HG02763 (cell line): ENCODE measurements at regions not wholly inside any gene's neighbourhood (a gene's known extent, or its start where the extent isn't known, plus 50 kb on each side); places are given as distances from the start of the nearest gene placed in this dataset.
"Not testable (repeated sequence)": the region's sequence is repeated elsewhere in the genome, so short reads cannot be mapped to it uniquely, and the experiment has no call there.

Source experiments
- ATAC-seq: cut with Tn5 transposase; IDR thresholded peaks from one replicate; pipeline ENCODE4 v1.9.1; 2021; ENCODE audit warnings: mild to moderate bottlenecking, moderate library complexity; ENCODE audit not compliant: unreplicated experiment

DNA sequence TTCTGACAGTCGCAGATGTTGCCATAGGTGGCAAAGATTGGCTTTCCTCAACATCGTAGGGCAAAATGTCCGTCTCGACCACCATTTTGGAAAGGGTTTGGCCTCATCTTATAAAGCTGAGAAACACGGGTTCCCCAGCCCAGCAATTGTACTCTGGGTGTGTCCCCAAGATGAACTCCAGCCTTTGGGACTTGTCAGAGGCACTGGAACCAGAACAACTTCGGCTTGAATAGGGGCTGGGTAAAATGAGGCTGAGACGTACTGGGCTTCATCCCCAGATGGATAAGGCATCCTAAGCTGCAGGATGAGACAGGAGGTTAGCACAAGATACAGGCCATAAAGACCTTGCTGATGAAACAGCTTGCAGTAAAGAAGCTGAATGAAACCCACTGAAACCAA lies 151.9 kb downstream of the CRLF2 start:
- ATAC-seq, result no peak

DNA sequence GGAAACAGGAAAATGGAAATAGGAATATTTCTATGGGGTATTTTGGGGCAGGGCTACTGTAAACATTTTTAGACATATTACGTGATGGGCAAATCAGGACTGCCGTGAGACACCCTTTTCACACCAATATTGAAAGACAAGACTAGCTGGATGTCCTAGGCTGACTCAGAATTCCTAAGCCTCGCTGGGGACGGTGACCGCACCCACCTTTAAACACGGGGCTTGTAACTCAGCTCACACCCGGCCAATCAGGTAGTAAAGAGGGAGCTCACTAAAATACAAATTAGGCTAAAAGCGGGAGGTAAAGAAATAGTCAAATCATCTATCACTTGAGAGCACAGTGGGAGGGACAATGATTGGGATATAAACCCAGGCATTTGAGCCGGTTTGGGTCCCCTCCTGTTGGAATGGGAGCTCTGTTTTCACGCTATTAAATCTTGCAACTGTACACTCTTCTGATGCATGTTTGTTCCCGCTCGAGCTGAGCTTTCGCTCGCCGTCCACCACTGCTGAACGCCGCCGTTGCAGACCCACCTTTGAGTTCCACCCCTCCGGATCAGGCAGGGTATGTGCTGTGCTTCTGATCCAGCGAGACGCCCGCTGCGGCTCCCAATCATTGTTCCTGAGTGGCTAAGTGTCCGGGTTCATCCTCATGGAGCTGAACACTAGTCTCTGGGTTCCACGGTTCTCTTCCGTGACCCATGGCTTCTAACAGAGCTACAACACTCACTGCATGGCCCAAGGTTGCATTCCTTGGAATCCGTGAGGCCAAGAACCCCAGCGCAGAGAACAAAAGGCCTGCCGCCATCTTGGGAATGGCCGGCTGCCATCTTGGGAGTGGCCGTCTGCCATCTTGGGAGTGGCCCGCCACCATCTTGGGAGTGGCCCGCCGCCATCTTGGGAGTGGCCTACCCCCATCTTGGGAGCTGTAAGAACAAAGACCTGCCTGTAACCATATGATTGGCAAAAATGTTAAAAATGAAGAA lies 152.6 kb downstream of the CRLF2 start:
- ATAC-seq, result no peak

GRCh38 chrX:1053600-1053999 lies 158.8 kb downstream of the CRLF2 start:
- ATAC-seq, result not testable (repeated sequence)

GRCh38 chrX:1053072-1053471 lies 159.4 kb downstream of the CRLF2 start:
- no peak for ATAC-seq

DNA sequence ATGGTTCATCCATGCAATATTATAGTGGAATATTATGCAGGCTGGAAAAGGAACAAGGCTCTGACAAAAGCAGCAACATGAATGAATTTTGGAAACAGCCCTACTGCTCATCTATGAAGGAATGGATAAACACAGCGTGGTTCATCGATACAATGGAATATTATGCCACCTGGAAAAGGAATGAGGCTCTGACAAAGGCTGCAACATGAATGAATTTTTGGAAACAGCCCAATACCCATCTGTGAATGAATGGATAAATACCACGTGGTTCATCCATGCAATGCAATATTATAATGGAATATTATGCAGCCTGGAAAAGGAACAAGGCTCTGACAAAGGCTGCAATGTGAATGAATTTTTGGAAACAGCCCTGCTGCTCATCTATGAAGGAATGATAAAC lies 160.4 kb downstream of the CRLF2 start:
- ATAC-seq, result no peak

DNA sequence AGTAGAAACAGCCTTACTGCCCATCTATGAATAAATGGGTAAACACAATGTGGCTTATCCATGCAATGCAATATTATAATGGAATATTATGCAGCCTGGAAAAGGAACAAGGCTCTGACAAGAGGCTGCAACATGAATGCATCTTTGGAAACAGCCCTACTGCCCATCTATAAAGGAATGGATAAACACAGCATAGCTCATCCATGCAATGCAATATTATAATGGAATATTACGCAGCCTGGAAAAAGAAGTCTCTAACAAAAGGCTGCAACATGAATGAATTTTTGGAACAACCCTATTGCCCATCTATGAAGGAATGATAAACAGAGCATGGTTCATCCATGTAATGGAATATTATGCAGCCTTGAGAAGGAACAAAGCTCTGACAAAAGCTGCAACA lies 161.0 kb downstream of the CRLF2 start:
- ATAC-seq, result no peak

- ATAC-seq, result no peak
These were observed 166.7 kb downstream of the CRLF2 start for GRCh38 chrX:1045680-1046314.

- ATAC-seq, result no peak
These were observed 171.4 kb downstream of the CRLF2 start for GRCh38 chrX:1041091-1041490.

- ATAC-seq, result not testable (repeated sequence)
These were observed 176.5 kb downstream of the CRLF2 start for GRCh38 chrX:1035931-1036330.

DNA sequence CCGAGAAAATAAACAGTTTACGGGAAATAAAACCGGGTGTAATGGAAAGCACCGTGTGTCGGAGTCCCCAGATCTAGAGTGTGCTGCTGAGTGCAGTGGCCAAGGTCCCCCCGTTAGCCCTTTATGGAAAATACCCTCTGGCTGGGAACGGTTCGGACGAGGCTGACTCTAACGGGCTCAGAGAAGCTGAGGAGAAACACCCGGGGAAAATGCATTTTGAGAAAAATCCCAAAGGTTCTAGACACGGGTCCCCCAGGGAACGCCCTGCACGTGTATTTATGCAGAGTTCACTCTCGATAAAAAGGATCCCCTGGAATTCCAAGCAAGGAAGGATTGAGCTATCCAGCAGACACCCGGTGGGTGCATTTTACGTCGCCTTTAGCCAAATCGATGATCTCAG lies 177.2 kb downstream of the CRLF2 start:
- no peak for ATAC-seq

GRCh38 chrX:1034717-1035116 lies 177.7 kb downstream of the CRLF2 start:
- ATAC-seq, result no peak

- ATAC-seq, result no peak
These were observed 180.7 kb downstream of the CRLF2 start for GRCh38 chrX:1031521-1032430.

GRCh38 chrX:1029494-1029893 lies 183.0 kb downstream of the CRLF2 start:
- no peak for ATAC-seq

GRCh38 chrX:1027680-1028079 lies 184.8 kb downstream of the CRLF2 start:
- no peak for ATAC-seq

GRCh38 chrX:1027133-1027532 lies 185.3 kb downstream of the CRLF2 start:
- ATAC-seq, result no peak

- peak; percentile 68 for ATAC-seq
These were observed 186.0 kb downstream of the CRLF2 start for GRCh38 chrX:1026263-1027015.

GRCh38 chrX:1025413-1025812 lies 187.0 kb downstream of the CRLF2 start:
- ATAC-seq, result no peak

DNA sequence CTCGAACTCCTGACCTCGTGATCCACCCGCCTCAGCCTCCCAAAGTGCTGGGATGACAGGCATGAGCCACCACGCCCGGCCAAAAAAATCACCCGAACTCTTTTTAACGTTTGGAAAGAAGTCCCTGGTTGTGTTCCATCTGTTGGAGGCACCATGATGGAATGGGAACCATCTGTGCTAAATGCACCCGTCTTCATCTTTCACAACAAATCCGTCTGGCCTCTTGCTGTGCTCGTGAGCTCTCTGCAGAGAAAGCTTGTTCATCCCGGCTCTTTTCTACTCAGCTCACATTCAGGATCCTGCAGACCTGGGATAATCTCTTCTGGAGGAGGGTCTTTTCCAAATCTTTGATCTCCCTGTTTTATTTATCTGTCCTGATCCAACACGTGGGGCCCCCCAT lies 188.8 kb downstream of the CRLF2 start:
- no peak for ATAC-seq

- ATAC-seq, result not testable (repeated sequence)
These were observed 191.0 kb downstream of the CRLF2 start for GRCh38 chrX:1021314-1021993.

DNA sequence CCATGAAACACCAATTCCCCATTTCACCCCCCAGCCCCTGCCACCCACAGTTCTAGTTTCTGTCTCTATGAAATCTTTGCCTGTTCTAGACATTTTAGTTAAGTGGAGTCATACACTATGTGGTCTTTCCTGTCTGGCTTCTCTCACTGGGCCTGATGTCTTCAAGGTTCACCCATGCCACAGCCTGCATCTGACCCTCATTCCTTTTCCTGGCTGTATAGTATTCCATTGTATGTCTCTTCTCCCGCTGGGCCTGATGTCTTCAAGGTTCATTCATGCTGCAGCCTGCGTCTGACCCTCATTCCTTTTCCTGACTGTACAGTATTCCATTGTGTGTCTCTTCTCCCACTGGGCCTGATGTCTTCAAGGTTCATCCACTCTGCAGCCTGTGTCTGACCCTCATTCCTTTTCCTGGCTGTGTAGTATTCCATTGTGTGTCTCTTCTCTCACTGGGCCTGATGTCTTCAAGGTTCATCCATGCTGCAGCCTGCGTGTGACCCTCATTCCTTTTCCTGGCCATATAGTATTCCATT lies 191.7 kb downstream of the CRLF2 start:
- no peak for ATAC-seq
